ENCODE measurements at regions not wholly inside any gene's neighbourhood (a gene's known extent, or its start where the extent isn't known, plus 50 kb on each side); places are given as distances from the start of the nearest gene placed in this dataset.

DNA sequence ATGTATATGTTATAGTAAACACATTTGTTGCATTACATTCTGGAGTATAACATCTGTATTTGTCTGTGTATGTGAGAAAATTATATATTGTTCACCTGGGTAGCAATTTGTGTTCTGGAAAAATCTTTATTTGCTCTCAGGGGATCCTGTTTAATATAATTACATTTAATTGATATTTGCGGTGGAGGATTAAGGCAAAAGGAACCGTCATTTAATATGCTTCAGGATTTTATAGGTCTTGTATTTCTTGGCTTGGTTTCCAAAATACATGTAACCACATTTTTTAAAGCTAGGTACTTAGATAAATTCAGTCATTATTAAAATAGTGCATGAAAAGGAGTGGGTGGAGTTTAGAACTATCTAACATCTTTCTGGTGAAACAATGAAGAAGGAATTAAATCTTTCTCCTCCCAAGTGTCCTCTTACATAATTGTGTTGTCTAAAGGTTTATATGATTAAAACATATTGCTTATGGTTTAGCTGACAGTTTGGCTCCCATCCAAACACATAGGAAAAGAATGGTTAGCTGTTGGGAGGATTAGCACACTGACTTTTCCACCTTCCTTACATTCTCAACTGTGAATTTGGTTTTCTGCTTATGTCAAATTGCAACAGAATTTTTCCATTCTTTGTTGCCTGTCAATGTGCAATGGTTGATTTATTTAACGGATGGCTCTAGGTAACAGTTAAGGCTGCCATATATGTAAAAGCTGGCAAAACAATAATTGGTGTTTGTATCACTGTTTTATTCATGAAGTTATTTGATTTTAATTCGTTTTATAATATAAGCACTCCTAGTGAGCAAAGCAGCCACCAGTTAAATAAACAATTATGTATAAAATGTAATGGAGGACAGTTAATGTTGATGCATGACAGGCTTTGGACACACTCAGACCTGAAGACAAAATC is 250.8 kb upstream of the SFRP2 start:
- Mint-ChIP-seq H3K9me3 (no peaks in the 10 kb centered on the region), H3K4me1 (peaks cover 9% of the 10 kb centered on the region), H3K4me3 (no peak overlapping the region), H3K27ac (ENCODE audit: unreplicated experiment) (no peak overlapping the region), H3K27me3 (ENCODE audit: low read depth) (no peaks in the 10 kb centered on the region), H3K36me3 (ENCODE audit: low read depth) (peaks cover 11% of the 10 kb centered on the region)
- TF ChIP-seq, protein P1, sequence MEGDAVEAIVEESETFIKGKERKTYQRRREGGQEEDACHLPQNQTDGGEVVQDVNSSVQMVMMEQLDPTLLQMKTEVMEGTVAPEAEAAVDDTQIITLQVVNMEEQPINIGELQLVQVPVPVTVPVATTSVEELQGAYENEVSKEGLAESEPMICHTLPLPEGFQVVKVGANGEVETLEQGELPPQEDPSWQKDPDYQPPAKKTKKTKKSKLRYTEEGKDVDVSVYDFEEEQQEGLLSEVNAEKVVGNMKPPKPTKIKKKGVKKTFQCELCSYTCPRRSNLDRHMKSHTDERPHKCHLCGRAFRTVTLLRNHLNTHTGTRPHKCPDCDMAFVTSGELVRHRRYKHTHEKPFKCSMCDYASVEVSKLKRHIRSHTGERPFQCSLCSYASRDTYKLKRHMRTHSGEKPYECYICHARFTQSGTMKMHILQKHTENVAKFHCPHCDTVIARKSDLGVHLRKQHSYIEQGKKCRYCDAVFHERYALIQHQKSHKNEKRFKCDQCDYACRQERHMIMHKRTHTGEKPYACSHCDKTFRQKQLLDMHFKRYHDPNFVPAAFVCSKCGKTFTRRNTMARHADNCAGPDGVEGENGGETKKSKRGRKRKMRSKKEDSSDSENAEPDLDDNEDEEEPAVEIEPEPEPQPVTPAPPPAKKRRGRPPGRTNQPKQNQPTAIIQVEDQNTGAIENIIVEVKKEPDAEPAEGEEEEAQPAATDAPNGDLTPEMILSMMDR (conservative IDR thresholded peaks at IDR 0.05), result no peak
- no peak for DNase-seq (ENCODE audit: low read depth, low spot score)

DNA sequence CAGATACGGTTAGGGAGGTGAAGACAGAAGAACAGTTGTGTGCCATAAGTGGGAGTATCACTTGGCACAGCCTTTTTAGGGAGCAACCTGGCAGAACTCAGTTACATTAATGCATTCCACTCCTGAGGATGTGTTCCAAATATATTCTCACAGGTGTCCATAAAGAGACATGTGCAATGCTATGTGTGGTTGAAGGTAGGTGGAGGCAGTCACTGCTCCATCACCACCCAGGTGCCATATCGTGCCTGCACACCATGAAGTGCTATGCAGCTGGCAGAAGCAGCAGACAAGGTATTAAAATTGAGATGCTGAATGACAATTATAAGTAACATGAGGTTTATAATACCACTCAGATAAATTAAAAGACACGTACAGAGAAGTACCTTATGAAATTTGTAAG is 248.0 kb upstream of the SFRP2 start:
- H3K9me3 Mint-ChIP-seq, result peaks cover 2% of the 10 kb centered on the region
- peaks cover 13% of the 10 kb centered on the region for H3K36me3 Mint-ChIP-seq (ENCODE audit: low read depth)
- DNase-seq (ENCODE audit: low read depth, low spot score), result no peak
- H3K27ac Mint-ChIP-seq (ENCODE audit: unreplicated experiment), result no peak overlapping the region
- H3K27me3 Mint-ChIP-seq (ENCODE audit: low read depth), result no peaks in the 10 kb centered on the region
- peaks cover 9% of the 10 kb centered on the region for H3K4me1 Mint-ChIP-seq
- TF ChIP-seq, protein P1 (conservative IDR thresholded peaks at IDR 0.05), result no peak
- H3K4me3 Mint-ChIP-seq, result no peak overlapping the region

DNA sequence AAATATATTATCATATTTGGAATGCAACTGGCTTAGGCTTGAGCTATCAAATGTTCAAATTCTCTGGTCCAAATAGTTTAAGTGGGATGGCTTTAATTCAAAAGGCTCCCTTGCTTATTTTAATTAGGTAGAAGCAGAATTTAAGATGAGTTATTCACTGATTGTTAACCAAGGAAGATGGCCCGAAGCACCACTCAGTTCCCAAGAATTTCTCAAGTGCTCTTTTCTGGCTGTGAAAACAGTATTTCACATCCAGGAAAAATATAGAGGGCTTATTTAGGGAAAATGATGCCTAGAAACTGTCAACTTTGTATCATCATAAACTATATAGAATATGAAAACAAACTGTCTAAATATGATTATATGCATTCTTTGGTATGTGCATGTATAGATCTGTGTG is 246.5 kb upstream of the SFRP2 start:
- H3K27me3 Mint-ChIP-seq (ENCODE audit: low read depth), result no peaks in the 10 kb centered on the region
- no peak overlapping the region for H3K4me3 Mint-ChIP-seq

DNA sequence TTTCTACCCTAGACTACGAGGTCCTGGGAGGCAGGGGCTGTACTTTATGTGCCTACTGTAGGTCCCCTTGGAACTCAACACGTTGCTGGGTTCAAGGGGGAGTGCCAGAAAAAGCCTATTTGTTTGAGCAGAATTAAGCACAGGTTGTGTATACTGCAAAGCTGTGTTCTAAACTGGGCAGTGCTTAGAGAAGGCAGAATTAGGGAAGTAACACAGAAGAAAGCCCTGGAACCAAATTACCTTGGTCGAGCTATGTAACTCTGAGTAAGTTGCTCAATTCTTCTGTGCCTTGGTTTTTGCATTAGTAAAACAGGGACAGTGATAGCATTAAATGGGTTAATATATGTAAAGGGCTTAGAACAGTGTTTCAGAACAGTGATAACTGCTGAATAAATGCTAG is 245.0 kb upstream of the SFRP2 start:
- DNase-seq (ENCODE audit: low read depth, low spot score), result no peak
- Mint-ChIP-seq H3K27ac (ENCODE audit: unreplicated experiment) (no peak overlapping the region), H3K36me3 (ENCODE audit: low read depth) (peaks cover 10% of the 10 kb centered on the region), H3K4me3 (no peak overlapping the region), H3K4me1 (peaks cover 10% of the 10 kb centered on the region), H3K9me3 (peaks cover 2% of the 10 kb centered on the region), H3K27me3 (ENCODE audit: low read depth) (no peaks in the 10 kb centered on the region)
- TF ChIP-seq, protein P1 (conservative IDR thresholded peaks at IDR 0.05), result no peak

More for the DNA sequence above, 246.5 kb upstream of the SFRP2 start:
- Mint-ChIP-seq H3K9me3 (peaks cover 2% of the 10 kb centered on the region), H3K36me3 (ENCODE audit: low read depth) (peaks cover 10% of the 10 kb centered on the region), H3K4me1 (peaks cover 6% of the 10 kb centered on the region), H3K27ac (ENCODE audit: unreplicated experiment) (no peak overlapping the region)
- DNase-seq (ENCODE audit: low read depth, low spot score), result no peak
- TF ChIP-seq, protein P1 (conservative IDR thresholded peaks at IDR 0.05), result no peak

DNA sequence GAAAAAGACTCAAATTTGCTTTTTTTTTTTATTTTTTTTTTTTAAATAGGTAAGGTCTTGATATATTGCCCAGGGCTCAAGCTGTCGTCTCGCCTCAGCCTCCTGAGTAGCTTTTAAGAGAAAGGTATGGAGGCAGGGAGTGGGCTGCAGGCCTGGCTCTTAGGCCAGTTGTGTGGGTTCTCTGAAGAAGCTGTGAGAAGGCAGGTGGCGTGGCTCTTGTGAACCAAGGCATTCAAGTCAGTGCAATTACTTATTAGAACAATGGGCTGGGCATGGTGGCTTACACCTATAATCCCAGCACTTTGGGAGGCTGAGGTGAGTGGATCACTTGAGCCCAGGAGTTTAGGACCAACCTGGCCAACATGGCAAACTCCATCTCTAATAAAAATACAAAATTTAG is 244.0 kb upstream of the SFRP2 start:
- Mint-ChIP-seq H3K27me3 (ENCODE audit: low read depth) (no peaks in the 10 kb centered on the region), H3K27ac (ENCODE audit: unreplicated experiment) (no peak overlapping the region), H3K36me3 (ENCODE audit: low read depth) (peaks cover 13% of the 10 kb centered on the region), H3K4me1 (peaks cover 10% of the 10 kb centered on the region), H3K4me3 (no peak overlapping the region), H3K9me3 (peaks cover 2% of the 10 kb centered on the region)
- no peak for DNase-seq (ENCODE audit: low read depth, low spot score)
- TF ChIP-seq, protein P1 (conservative IDR thresholded peaks at IDR 0.05), result no peak
